ENCODE measurements at regions not wholly inside any gene's neighbourhood (a gene's known extent, or its start where the extent isn't known, plus 50 kb on each side); places are given as distances from the start of the nearest gene placed in this dataset.

GRCh38 chr14:71229875-71230274, 322.6 kb downstream of the PCNX1 start:
- Histone ChIP-seq H3K4me2 (ENCODE audit: low read depth, low read length, poor library complexity, severe bottlenecking) (no peak overlapping the region), H3F3A (ENCODE audit: low read depth) (no peaks in the 10 kb centered on the region), H3K4me1 (ENCODE audit: insufficient read depth, low read length, poor library complexity, severe bottlenecking) (peaks cover 15% of the 10 kb centered on the region), H3K36me3 (ENCODE audit: insufficient read depth, low read length) (no peaks in the 10 kb centered on the region), H2AFZ (ENCODE audit: low read length) (no peak overlapping the region), H3K4me3 (ENCODE audit: low read length, poor library complexity, severe bottlenecking) (no peak overlapping the region), H3K27me3 (ENCODE audit: insufficient read depth, low read length, poor library complexity, severe bottlenecking) (no peaks in the 10 kb centered on the region), H3K9me3 (ENCODE audit: insufficient read depth, low read depth, low read length) (no peaks in the 10 kb centered on the region), H3K79me2 (ENCODE audit: insufficient read depth, low read length) (no peaks in the 10 kb centered on the region), H4K20me1 (ENCODE audit: insufficient read depth, low read length, poor library complexity, severe bottlenecking) (no peaks in the 10 kb centered on the region), H3K9me2 (replicated peaks; ENCODE audit: low read depth, low read length) (no peaks in the 10 kb centered on the region), H3K9ac (ENCODE audit: low read depth, low read length, poor library complexity, severe bottlenecking) (no peak overlapping the region)
- TF ChIP-seq CTCF (conservative IDR thresholded peaks at IDR 0.05; ENCODE audit: low read length) (no peak), EZH2phosphoT487 (IDR thresholded peaks at IDR 0.05; ENCODE audit: borderline replicate concordance) (no peak)

GRCh38 chr14:71230897-71231296, 323.6 kb downstream of the PCNX1 start:
- H3K4me1 ChIP-seq (ENCODE audit: insufficient read depth, low read length, poor library complexity, severe bottlenecking), result peaks cover 15% of the 10 kb centered on the region
- no peaks in the 10 kb centered on the region for H3K79me2 ChIP-seq (ENCODE audit: insufficient read depth, low read length)
- no peak overlapping the region for H3K9ac ChIP-seq (ENCODE audit: low read depth, low read length, poor library complexity, severe bottlenecking)
- no peak overlapping the region for H2AFZ ChIP-seq (ENCODE audit: low read length)
- H3K4me2 ChIP-seq (ENCODE audit: low read depth, low read length, poor library complexity, severe bottlenecking), result no peak overlapping the region
- TF ChIP-seq CTCF (conservative IDR thresholded peaks at IDR 0.05; ENCODE audit: low read length) (no peak), EZH2phosphoT487 (IDR thresholded peaks at IDR 0.05; ENCODE audit: borderline replicate concordance) (no peak)
- no peak overlapping the region for H3K4me3 ChIP-seq (ENCODE audit: low read length, poor library complexity, severe bottlenecking)
- no peaks in the 10 kb centered on the region for H3K36me3 ChIP-seq (ENCODE audit: insufficient read depth, low read length)
- H4K20me1 ChIP-seq (ENCODE audit: insufficient read depth, low read length, poor library complexity, severe bottlenecking), result no peaks in the 10 kb centered on the region
- no peaks in the 10 kb centered on the region for H3K9me3 ChIP-seq (ENCODE audit: insufficient read depth, low read depth, low read length)
- no peaks in the 10 kb centered on the region for H3F3A ChIP-seq (ENCODE audit: low read depth)
- H3K27me3 ChIP-seq (ENCODE audit: insufficient read depth, low read length, poor library complexity, severe bottlenecking), result no peaks in the 10 kb centered on the region
- H3K9me2 ChIP-seq (replicated peaks; ENCODE audit: low read depth, low read length), result no peaks in the 10 kb centered on the region

- TF ChIP-seq CTCF (conservative IDR thresholded peaks at IDR 0.05; ENCODE audit: low read length), result no peak
- no peak for TF ChIP-seq EZH2phosphoT487 (IDR thresholded peaks at IDR 0.05; ENCODE audit: borderline replicate concordance)
- H3K9ac ChIP-seq (ENCODE audit: low read depth, low read length, poor library complexity, severe bottlenecking), result no peak overlapping the region
- peak overlapping the region; percentile 14 for H3K4me3 ChIP-seq (ENCODE audit: low read length, poor library complexity, severe bottlenecking)
- no peaks in the 10 kb centered on the region for H3K79me2 ChIP-seq (ENCODE audit: insufficient read depth, low read length)
- 0 out of 2 replicates have a peak overlapping the region, but pooled peaks have one; percentile 21 for H2AFZ ChIP-seq (ENCODE audit: low read length)
- no peaks in the 10 kb centered on the region for H3K9me2 ChIP-seq (replicated peaks; ENCODE audit: low read depth, low read length)
- H4K20me1 ChIP-seq (ENCODE audit: insufficient read depth, low read length, poor library complexity, severe bottlenecking), result no peaks in the 10 kb centered on the region
- peaks cover 15% of the 10 kb centered on the region for H3K4me1 ChIP-seq (ENCODE audit: insufficient read depth, low read length, poor library complexity, severe bottlenecking)
- H3F3A ChIP-seq (ENCODE audit: low read depth), result no peaks in the 10 kb centered on the region
- no peaks in the 10 kb centered on the region for H3K36me3 ChIP-seq (ENCODE audit: insufficient read depth, low read length)
- peak overlapping the region; percentile 33 for H3K4me2 ChIP-seq (ENCODE audit: low read depth, low read length, poor library complexity, severe bottlenecking)
- H3K9me3 ChIP-seq (ENCODE audit: insufficient read depth, low read depth, low read length), result no peaks in the 10 kb centered on the region
- no peaks in the 10 kb centered on the region for H3K27me3 ChIP-seq (ENCODE audit: insufficient read depth, low read length, poor library complexity, severe bottlenecking)
Observed at GRCh38 chr14:71231521-71232393, 324.5 kb downstream of the PCNX1 start.

Data from Loucy (cell line).